ENCODE measurements at regions not wholly inside any gene's neighbourhood (a gene's known extent, or its start where the extent isn't known, plus 50 kb on each side); places are given as distances from the start of the nearest gene placed in this dataset.

DNA sequence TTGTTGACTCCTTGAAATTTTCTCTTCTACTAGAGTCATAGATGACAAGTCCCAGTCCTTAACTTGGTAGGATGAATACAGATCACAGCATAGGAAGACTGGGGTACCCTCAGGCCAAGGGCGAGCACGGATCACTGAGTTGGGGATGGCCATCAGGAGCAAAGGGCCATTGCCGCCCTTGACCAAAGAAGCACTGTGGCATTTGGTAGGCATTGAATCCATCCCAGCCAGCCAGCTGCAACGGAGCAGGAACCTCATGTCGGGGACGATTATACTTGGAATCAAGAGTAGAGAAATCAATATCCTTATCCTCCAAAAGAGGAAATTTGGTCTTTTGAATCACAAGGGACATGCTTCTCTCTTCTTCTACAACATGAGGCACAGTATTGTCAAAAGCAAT lies 50.1 kb upstream of the ZNF573 start:
- DNase-seq (ENCODE audit: low spot score in 2 of 2, unreplicated experiment in 2 of 2) = no peak
- Mint-ChIP-seq H3K27me3 (ENCODE audit: low read depth) (no peaks in the 10 kb centered on the region), H3K9me3 (peaks cover 67% of the 10 kb centered on the region), H3K4me1 (no peaks in the 10 kb centered on the region), H3K4me3 (no peak overlapping the region), H3K36me3 (peaks cover 33% of the 10 kb centered on the region), H3K27ac (no peak overlapping the region)
- no peak for TF ChIP-seq CTCF (IDR thresholded peaks at IDR 0.05; ENCODE audit: unreplicated experiment)

Measured in mesothelial cell of epicardium (in vitro differentiated cells).